GM08714 (cell line): ENCODE measurements at regions not wholly inside any gene's neighbourhood (a gene's known extent, or its start where the extent isn't known, plus 50 kb on each side); places are given as distances from the start of the nearest gene placed in this dataset.
"Not testable (repeated sequence)": the region's sequence is repeated elsewhere in the genome, so short reads cannot be mapped to it uniquely, and the experiment has no call there.

Experiments used
- H3K4me3 ChIP-seq: fragments of 200-500 bp; sonication (Bioruptor generic); 2 replicates; pipeline ENCODE4 v1.5.1; 2014; ENCODE audit warnings: mild to moderate bottlenecking, low read length, inconsistent platforms

DNA sequence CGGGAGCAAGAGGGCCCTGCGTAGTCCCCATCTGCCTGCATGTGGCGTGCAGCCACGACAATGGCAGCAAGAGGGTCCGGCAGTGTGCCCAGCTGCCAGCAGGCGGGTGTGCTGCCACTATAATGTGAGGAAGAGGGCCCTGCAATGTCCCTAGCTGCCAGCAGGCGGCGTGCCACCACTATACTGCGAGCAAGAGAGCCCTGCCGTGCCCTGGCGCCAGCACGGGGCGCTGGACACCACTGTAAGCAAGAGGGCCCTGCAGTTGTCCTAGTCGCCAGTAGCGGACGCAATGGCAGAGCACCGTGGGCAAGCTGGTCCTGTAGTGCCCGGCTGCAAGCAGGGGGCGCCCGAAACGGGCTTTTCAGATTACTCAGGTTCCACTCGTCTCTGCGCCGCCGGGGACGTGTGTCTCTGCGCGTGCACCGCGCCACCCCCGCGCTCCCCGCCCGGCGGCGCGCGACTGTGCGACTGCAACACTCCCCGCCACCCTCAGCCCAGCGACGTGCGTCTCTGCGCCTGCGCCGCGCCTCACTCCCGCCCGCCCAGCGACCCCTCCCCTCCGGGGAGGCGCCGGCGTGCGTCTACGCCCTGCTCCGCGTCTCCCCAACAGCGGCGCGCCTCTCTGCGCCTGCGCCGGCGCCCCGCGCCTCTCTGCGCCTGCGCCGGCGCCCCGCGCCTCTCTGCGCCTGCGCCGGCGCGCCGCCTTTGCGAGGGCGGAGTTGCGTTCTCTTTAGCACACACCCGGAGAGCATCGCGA, 159.4 kb upstream of the FRG2B start:
- H3K4me3 ChIP-seq: peak overlapping the region; percentile 45; the same call in 1 of the 2 replicates

DNA sequence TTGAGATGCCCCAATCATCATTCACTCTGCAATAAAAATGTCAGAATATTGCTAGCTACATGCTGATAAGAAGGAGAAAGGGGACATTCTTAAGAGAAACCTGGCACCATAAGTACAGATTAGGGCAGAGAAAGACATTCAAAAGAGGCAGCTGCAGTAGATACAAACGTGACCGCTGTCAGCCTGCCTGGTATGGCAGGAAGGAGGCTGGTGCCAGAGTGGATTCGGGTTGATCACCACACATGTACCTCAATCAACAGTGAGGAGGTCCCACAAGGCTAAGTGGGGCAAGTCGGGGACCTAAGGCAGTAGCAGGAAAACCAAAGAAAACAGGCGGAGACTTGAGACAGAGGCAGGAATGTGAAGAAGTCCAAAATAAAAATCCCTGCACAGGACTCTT, 158.6 kb upstream of the FRG2B start:
- H3K4me3 ChIP-seq: not testable (repeated sequence)

DNA sequence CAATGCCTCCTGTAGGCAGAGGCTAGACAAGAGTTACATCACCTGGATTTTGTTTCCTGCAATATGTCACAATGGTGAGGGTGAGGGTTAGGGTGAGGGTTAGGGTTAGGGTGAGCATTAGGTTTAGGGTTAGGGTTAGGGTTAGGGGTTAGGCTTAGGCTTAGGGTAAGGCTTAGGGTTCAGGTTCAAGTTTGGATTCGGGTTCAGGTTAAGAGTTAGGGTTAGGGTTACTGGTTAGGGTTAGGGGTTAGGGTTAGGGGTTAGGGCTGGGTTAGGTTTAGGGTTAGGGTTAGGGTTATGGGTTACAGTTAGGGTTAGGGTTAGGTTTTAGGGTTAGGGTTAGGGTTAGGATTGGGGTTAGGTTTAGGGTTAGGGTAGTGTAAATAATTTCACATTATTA, 138.7 kb upstream of the FRG2B start:
- H3K4me3 ChIP-seq: not testable (repeated sequence)

DNA sequence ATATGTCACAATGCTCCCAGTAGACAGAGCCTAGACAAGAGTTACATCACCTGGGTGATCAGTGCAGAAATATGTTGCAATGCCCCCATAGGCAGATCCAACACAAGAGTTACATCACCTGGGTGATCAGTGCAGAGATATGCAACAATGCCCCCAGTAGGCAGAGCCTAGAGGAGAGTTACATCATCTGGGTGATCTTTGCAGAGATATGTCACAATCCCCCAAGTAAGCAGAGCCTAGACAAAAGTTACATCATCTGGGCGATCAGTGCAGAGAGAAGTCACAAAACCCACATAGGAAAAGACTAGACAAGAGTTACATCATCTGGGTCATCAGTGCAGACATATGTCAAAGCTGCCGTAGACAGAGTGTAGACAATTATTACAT, 138.2 kb upstream of the FRG2B start:
- H3K4me3 ChIP-seq: not testable (repeated sequence)

DNA sequence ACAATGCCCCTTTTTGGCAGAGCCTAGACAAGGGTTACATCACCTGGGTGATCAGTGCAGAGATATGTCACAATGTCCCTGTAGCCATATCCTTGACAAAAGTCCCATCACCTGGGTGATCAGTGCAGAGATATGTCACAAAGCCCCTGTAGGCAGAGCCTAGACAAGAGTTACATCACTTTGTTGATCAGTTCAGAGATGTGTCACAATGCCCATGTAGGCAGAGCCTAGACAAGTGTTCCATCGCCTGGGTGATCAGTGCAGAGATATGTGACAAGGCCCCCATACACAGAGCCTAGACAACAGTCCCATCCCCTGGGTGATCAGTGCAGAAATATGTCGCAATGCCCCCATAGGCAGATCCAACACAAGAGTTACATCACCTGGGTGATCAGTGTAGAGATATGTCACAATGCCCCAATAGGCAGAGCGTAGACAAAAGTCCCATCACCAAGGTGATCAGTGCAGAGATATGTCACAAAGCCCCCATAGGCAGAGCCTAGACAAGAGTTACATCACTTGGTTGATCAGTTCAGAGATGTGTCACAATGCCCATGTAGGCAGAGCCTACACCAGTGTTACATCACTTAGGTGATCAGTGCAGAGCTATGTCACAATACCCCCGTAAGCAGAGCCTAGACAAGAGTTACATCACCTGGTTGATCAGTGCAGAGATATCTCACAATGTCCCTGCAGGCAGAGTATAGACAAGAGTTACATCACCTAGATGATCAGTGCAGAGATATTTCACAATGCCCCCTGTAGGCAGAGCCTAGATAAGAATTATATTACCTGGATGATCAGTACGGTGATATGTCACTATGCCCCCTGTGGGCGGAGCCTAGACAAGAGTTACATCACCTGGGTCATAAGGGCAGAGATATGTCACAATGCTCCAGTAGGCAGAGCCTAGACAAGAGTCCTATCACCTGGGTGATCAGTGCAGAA, 137.6 kb upstream of the FRG2B start:
- not testable (repeated sequence) for H3K4me3 ChIP-seq

DNA sequence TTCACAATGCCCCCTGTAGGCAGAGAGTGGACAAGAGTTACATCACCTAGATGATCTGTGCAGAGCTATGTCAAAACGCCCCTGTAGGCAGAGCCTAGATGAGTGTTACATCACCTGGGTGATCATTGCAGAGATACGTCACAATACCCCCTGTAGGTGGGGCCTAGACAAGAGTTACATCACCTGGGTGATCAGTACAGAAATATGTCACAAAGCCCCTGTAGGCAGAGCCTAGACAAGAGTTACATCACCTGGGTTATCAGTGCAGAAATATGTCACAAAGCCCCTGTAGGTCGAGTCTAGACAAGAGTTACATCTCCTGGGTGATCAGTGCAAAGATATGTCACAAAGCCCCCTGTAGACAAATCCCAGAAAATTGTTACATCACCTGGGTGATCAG, 136.6 kb upstream of the FRG2B start:
- not testable (repeated sequence) for H3K4me3 ChIP-seq

DNA sequence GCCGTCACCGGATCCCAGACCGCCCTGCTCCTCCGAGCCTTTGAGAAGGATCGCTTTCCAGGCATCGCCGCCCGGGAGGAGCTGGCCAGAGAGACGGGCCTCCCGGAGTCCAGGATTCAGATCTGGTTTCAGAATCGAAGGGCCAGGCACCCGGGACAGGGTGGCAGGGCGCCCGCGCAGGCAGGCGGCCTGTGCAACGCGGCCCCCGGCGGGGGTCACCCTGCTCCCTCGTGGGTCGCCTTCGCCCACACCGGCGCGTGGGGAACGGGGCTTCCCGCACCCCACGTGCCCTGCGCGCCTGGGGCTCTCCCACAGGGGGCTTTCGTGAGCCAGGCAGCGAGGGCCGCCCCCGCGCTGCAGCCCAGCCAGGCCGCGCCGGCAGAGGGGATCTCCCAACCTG, 127.0 kb upstream of the FRG2B start:
- not testable (repeated sequence) for H3K4me3 ChIP-seq
